HepG2 (cell line): ENCODE measurements at regions not wholly inside any gene's neighbourhood (a gene's known extent, or its start where the extent isn't known, plus 50 kb on each side); places are given as distances from the start of the nearest gene placed in this dataset.

Experiments
- ATAC-seq: fragments of 200-7000 bp; cut with Tn5 transposase; 3 replicates; pipeline ENCODE4 v1.9.1; 2020; ENCODE audit warnings: mild to moderate bottlenecking, moderate library complexity
- BruUV-seq: library from RNA; stranded (reverse); fragments of 400-500 nt; replicated peaks from 2 replicates; lab custom pipeline; 2021; lab: Mats Ljungman, UMichigan
- CTCF ChIA-PET: fragments of 300-600 bp; formaldehyde crosslinking; extraction: SDS; loops from one replicate; lab custom pipeline; 2021; ENCODE audit warnings: low total read pairs, inconsistent platforms, low intra/inter-chr PET ratio; lab: Yijun Ruan, JAX
- POLR2A ChIA-PET: fragments of 350-600 bp; sonication (Branson Sonifier 250); formaldehyde crosslinking; loops from one replicate; lab custom pipeline; 2020; ENCODE audit warnings: antibody characterized with exemption, inconsistent platforms; lab: Yijun Ruan, JAX
- DNase-seq: peaks from one replicate; pipeline ENCODE4 v3.0.0-alpha.2; 2015; ENCODE audit warnings: low spot score
- FAIRE-seq: peaks from 3 replicates; lab custom pipeline; 2011; peaks lifted over from hg19 to GRCh38; lab: Jason Lieb, UNC
- H2AFZ ChIP-seq: one replicate; pipeline ENCODE4 v1.6.1; 2011; ENCODE audit warnings: low read length, inconsistent platforms
- H3K27ac ChIP-seq: fragments of 300-600 bp; 3 replicates; pipeline ENCODE4 v1.8.0; 2011; ENCODE audit warnings: mixed run types, mild to moderate bottlenecking, mixed read lengths, low read length, inconsistent platforms; ENCODE audit not compliant: insufficient read depth; ENCODE audit errors: extremely low read length
- H3K27me3 ChIP-seq, 2 experiments: fragments of 200-600 bp in 1 of 2; 2 replicates in 1 of 2; 3 replicates in 1 of 2; pipeline versions ENCODE4 v1.6.0 to v1.8.0; 2011; ENCODE audit warnings: low read length in 2 of 2, mild to moderate bottlenecking in 2 of 2, moderate library complexity in 2 of 2, inconsistent platforms in 1 of 2; ENCODE audit not compliant: insufficient read depth in 2 of 2, control insufficient read depth in 1 of 2
- H3K36me3 ChIP-seq, 2 experiments: fragments of 200-600 bp in 1 of 2; replicated peaks in 1 of 2; 2 replicates in 1 of 2; 3 replicates in 1 of 2; pipeline versions ENCODE4 v1.5.1 to v1.8.0; 2011; ENCODE audit warnings: low read length in 2 of 2, inconsistent platforms in 1 of 2; ENCODE audit not compliant: insufficient read depth in 2 of 2, control insufficient read depth in 1 of 2
- H3K4me1 ChIP-seq: 2 replicates; pipeline ENCODE4 v1.5.1; 2012; ENCODE audit warnings: low read length, inconsistent platforms; ENCODE audit not compliant: insufficient read depth
- H3K4me2 ChIP-seq: 2 replicates; pipeline ENCODE4 v1.6.0; 2011; ENCODE audit warnings: low read depth, low read length, inconsistent platforms
- H3K4me3 ChIP-seq, 3 experiments: fragments of 200-600 bp in 1 of 3; sonication (generic), shearing (Covaris generic) in 1 of 3; replicated peaks in 1 of 3; 2 replicates each; pipeline ENCODE4 v1.5.1; 2011 to 2016; ENCODE audit warnings: low read length in 3 of 3, inconsistent platforms in 2 of 3, low read depth in 2 of 3, mild to moderate bottlenecking in 2 of 3, control low read depth in 1 of 3, mixed read lengths in 1 of 3; ENCODE audit not compliant: insufficient read depth in 1 of 3
- H3K79me2 ChIP-seq: one replicate; pipeline ENCODE4 v1.6.1; 2011; ENCODE audit warnings: low read length, inconsistent platforms; ENCODE audit not compliant: insufficient read depth
- H3K9ac ChIP-seq: 2 replicates; pipeline ENCODE4 v1.6.0; 2011; ENCODE audit warnings: mild to moderate bottlenecking, low read depth, low read length, inconsistent platforms; ENCODE audit not compliant: insufficient read depth
- H3K9me3 ChIP-seq: 2 replicates; pipeline ENCODE4 v1.5.1; 2012; ENCODE audit warnings: mild to moderate bottlenecking, low read length
- H4K20me1 ChIP-seq: 2 replicates; pipeline ENCODE4 v1.6.0; 2011; ENCODE audit warnings: inconsistent platforms, mild to moderate bottlenecking, low read length, moderate library complexity; ENCODE audit not compliant: insufficient read depth
- ISX ChIP-seq: sonication (generic); formaldehyde crosslinking; conservative IDR thresholded peaks from 2 replicates; pipeline ENCODE4 v1.5.0; 2020; ENCODE audit warnings: missing genetic modification reagents
- ZZZ3 ChIP-seq: sonication (generic); formaldehyde crosslinking; IDR thresholded peaks from 2 replicates; pipeline ENCODE4 v1.4.0; 2020; ENCODE audit warnings: missing genetic modification reagents, mild to moderate bottlenecking, borderline replicate concordance
- WGBS: methylation state at CpG from one replicate; pipeline ENCODE4 v1.1.6; 2017; ENCODE audit warnings: low lambda C conversion rate; 5-methylcytosine and 5-hydroxymethylcytosine counted together
- in situ Hi-C: cut with HindIII; loops from 2 replicates; pipeline ENCODE4 v1.10.0; 2017; ENCODE audit warnings: low pct_unique_long_range_greater_than_20kb; ENCODE audit not compliant: extremely low pct_ligation_motif_present
- intact Hi-C: fragments of 100-400 bp; cut with micrococcal nuclease; formaldehyde crosslinking; loops from one replicate; pipeline ENCODE4 v1.10.0; 2022; ENCODE audit not compliant: unreplicated experiment
- TF ChIP-seq, protein P1 (sequence below): IDR thresholded peaks from 2 replicates; pipeline ENCODE4 v1.6.1; 2018; ENCODE audit warnings: missing genetic modification reagents, mild to moderate bottlenecking, missing compliant biosample characterization
- TF ChIP-seq, protein P2 (sequence below): fragments of 450-650 bp; IDR thresholded peaks from 2 replicates; pipeline ENCODE4 v1.6.1; 2017; ENCODE audit warnings: mild to moderate bottlenecking
- TF ChIP-seq, protein P3 (sequence below): sonication (generic); formaldehyde crosslinking; IDR thresholded peaks from 2 replicates; pipeline ENCODE4 v1.4.0; 2020; ENCODE audit warnings: missing genetic modification reagents, borderline replicate concordance

DNA sequence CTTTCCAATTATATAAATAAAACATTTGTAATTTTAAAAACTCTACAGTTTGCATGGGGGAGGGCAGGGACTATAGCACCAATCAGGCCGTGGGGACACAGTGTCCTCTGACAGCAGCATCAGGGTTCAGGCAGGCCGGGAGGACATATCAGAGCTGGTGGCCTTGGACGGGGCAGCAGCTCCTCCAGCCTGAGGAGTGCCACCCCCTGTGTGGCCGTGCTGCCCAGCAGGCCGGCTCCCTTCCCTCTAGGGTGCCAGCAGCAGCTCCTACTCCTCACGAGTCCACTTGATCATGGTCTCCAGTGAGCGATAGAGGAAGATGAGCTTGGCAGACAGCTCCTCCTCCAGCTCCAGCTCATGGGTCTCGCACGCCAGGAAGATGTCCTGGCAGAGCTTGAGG lies 144.0 kb upstream of the PHACTR3 start (continued):
- TF ChIP-seq, protein P1, sequence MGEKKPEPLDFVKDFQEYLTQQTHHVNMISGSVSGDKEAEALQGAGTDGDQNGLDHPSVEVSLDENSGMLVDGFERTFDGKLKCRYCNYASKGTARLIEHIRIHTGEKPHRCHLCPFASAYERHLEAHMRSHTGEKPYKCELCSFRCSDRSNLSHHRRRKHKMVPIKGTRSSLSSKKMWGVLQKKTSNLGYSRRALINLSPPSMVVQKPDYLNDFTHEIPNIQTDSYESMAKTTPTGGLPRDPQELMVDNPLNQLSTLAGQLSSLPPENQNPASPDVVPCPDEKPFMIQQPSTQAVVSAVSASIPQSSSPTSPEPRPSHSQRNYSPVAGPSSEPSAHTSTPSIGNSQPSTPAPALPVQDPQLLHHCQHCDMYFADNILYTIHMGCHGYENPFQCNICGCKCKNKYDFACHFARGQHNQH = no peak

DNA sequence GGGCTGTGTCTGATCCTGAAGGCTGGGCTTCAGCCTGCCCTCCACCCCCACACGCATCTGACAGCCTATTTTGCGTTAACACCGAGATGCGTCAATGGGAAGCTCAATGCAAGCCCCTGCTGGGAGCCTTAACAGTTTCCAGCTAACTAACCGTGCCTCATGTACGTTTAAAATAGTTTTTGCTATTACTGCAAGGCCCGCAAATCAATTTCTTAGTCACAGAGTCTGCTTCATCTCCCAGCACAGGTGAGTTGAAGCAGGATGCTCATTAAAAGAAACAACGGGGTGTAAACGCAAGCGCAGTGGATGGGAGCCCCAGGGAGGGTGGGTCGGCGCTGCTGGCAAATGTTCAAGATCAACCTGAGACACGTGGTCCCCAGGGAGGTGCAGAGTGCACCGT lies 142.8 kb upstream of the PHACTR3 start:
- intact Hi-C loops = no loop called here
- ChIA-PET CTCF (no interaction called here), POLR2A (no interaction called here)
- Histone ChIP-seq H3K36me3 (no peaks in the 10 kb centered on the region), H3K27me3 (peaks cover 0 to 40% of the 10 kb centered on the region in 2 experiments; a peak in 2 of 5 replicates), H3K9ac (no peak overlapping the region), H2AFZ (no peak overlapping the region), H3K27ac (no peak overlapping the region), H3K9me3 (no peaks in the 10 kb centered on the region), H3K79me2 (no peaks in the 10 kb centered on the region), H4K20me1 (no peaks in the 10 kb centered on the region), H3K4me3 (no peak overlapping the region), H3K4me2 (no peak overlapping the region), H3K4me1 (no peaks in the 10 kb centered on the region)
- FAIRE-seq (no peak), ATAC-seq (no peak), DNase-seq (no peak)
- no TSS peak for BruUV-seq
- in situ Hi-C loops = no loop called here
- WGBS = 20% methylated on average over 14 of the region's 14 CpGs
- no peak for TF ChIP-seq ISX (CRISPR knock-in tag)

DNA sequence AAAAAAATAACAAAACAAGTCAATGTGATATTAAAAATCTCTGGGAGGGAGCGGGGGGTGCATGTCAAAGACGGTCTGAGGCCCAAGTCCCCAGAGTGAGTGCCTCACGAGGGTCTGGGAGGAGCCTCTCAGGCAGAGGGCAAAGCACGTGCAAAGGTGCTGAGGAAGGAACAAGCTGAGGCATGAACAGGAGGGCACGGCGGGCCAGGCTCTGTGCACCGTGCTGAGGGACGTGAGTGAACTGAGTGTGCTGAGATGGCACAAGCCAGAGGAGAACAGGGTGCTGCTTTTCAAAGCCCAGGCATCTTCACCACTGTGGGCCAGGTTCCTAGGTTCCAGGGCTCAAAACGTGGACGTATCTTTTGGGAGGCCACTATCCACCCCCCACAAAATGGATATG lies 142.1 kb upstream of the PHACTR3 start:
- BruUV-seq = no TSS peak
- ATAC-seq = no peak

More for the DNA sequence above, 142.1 kb upstream of the PHACTR3 start:
- ChIA-PET CTCF (no interaction called here), POLR2A (no interaction called here)
- H3K9ac ChIP-seq = no peak overlapping the region
- H3K4me3 ChIP-seq = no peak overlapping the region
- FAIRE-seq (no peak), DNase-seq (no peak)
- no peaks in the 10 kb centered on the region for H3K79me2 ChIP-seq
- no peak overlapping the region for H3K27ac ChIP-seq
- no peak overlapping the region for H2AFZ ChIP-seq
- TF ChIP-seq, protein P2, sequence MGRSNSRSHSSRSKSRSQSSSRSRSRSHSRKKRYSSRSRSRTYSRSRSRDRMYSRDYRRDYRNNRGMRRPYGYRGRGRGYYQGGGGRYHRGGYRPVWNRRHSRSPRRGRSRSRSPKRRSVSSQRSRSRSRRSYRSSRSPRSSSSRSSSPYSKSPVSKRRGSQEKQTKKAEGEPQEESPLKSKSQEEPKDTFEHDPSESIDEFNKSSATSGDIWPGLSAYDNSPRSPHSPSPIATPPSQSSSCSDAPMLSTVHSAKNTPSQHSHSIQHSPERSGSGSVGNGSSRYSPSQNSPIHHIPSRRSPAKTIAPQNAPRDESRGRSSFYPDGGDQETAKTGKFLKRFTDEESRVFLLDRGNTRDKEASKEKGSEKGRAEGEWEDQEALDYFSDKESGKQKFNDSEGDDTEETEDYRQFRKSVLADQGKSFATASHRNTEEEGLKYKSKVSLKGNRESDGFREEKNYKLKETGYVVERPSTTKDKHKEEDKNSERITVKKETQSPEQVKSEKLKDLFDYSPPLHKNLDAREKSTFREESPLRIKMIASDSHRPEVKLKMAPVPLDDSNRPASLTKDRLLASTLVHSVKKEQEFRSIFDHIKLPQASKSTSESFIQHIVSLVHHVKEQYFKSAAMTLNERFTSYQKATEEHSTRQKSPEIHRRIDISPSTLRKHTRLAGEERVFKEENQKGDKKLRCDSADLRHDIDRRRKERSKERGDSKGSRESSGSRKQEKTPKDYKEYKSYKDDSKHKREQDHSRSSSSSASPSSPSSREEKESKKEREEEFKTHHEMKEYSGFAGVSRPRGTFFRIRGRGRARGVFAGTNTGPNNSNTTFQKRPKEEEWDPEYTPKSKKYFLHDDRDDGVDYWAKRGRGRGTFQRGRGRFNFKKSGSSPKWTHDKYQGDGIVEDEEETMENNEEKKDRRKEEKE = no peak
- TF ChIP-seq, protein P3, sequence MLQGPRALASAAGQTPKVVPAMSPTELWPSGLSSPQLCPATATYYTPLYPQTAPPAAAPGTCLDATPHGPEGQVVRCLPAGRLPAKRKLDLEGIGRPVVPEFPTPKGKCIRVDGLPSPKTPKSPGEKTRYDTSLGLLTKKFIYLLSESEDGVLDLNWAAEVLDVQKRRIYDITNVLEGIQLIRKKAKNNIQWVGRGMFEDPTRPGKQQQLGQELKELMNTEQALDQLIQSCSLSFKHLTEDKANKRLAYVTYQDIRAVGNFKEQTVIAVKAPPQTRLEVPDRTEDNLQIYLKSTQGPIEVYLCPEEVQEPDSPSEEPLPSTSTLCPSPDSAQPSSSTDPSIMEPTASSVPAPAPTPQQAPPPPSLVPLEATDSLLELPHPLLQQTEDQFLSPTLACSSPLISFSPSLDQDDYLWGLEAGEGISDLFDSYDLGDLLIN = no peak
- TF ChIP-seq ZZZ3 = no peak
- WGBS = 4% methylated on average over 10 of the region's 10 CpGs
- H3K4me1 ChIP-seq = no peaks in the 10 kb centered on the region
- peaks cover 0 to 40% of the 10 kb centered on the region in 2 experiments; a peak in 2 of 5 replicates for H3K27me3 ChIP-seq
- no peaks in the 10 kb centered on the region for H3K9me3 ChIP-seq
- no peaks in the 10 kb centered on the region for H3K36me3 ChIP-seq
- no peak overlapping the region for H3K4me2 ChIP-seq
- intact Hi-C loops = no loop called here
- H4K20me1 ChIP-seq = no peaks in the 10 kb centered on the region
- in situ Hi-C loops = no loop called here
